Stimulated activated CD4-positive, alpha-beta T cell treated with anti-CD3 and anti-CD28 coated beads, Interleukin-1b, Interleukin-23, amount 100 ng/mL, for 4 hours (primary cell): ENCODE measurements at regions not wholly inside any gene's neighbourhood (a gene's known extent, or its start where the extent isn't known, plus 50 kb on each side); places are given as distances from the start of the nearest gene placed in this dataset.
"Not testable (repeated sequence)": the region's sequence is repeated elsewhere in the genome, so short reads cannot be mapped to it uniquely, and the experiment has no call there.

Experiments used
- DNase-seq, 2 donors: peaks; one replicate each; pipeline ENCODE4 v3.0.0-alpha.2; 2020; ENCODE audit warnings: low read depth in 2 of 2

GRCh38 chr20:4435671-4436455 is 186.8 kb upstream of the ADRA1D start:
- no peak for DNase-seq

- no peak for DNase-seq
Observed at GRCh38 chr20:4435225-4435624, 186.1 kb upstream of the ADRA1D start.

GRCh38 chr20:4434681-4435080 is 185.6 kb upstream of the ADRA1D start:
- DNase-seq, result no peak

GRCh38 chr20:4431446-4431845 is 182.4 kb upstream of the ADRA1D start:
- no peak for DNase-seq

GRCh38 chr20:4430826-4431225 is 181.7 kb upstream of the ADRA1D start:
- not testable (repeated sequence) for DNase-seq

GRCh38 chr20:4427940-4428586 is 179.0 kb upstream of the ADRA1D start:
- no peak for DNase-seq

GRCh38 chr20:4418141-4418540 is 169.1 kb upstream of the ADRA1D start:
- no peak for DNase-seq

- no peak for DNase-seq
Observed at GRCh38 chr20:4415281-4415680, 166.2 kb upstream of the ADRA1D start.

GRCh38 chr20:4413314-4414049 is 164.4 kb upstream of the ADRA1D start:
- no peak for DNase-seq

- no peak for DNase-seq
Observed at GRCh38 chr20:4412216-4412615, 163.1 kb upstream of the ADRA1D start.

- no peak for DNase-seq
Observed at GRCh38 chr20:4411744-4412143, 162.7 kb upstream of the ADRA1D start.

- no peak for DNase-seq
Observed at GRCh38 chr20:4406627-4407026, 157.5 kb upstream of the ADRA1D start.

GRCh38 chr20:4401601-4402000 is 152.5 kb upstream of the ADRA1D start:
- DNase-seq, result no peak

- no peak for DNase-seq
Observed at GRCh38 chr20:4384961-4385360, 135.9 kb upstream of the ADRA1D start.

- no peak for DNase-seq
Observed at GRCh38 chr20:4383961-4384360, 134.9 kb upstream of the ADRA1D start.

GRCh38 chr20:4375881-4376280 is 126.8 kb upstream of the ADRA1D start:
- DNase-seq, result no peak

- DNase-seq, result no peak
Observed at GRCh38 chr20:4373454-4373853, 124.4 kb upstream of the ADRA1D start.

- DNase-seq, result no peak
Observed at GRCh38 chr20:4371623-4372251, 122.7 kb upstream of the ADRA1D start.

GRCh38 chr20:4370851-4371250 is 121.8 kb upstream of the ADRA1D start:
- DNase-seq, result no peak

- peak in 1 of 2 donors; percentile 1 for DNase-seq
Observed at GRCh38 chr20:4369798-4370124, 120.7 kb upstream of the ADRA1D start.

- no peak for DNase-seq
Observed at GRCh38 chr20:4369119-4369797, 120.2 kb upstream of the ADRA1D start.

- no peak for DNase-seq
Observed at GRCh38 chr20:4366076-4366475, 117.0 kb upstream of the ADRA1D start.
